CD14-positive monocyte (primary cell): ENCODE measurements at regions not wholly inside any gene's neighbourhood (a gene's known extent, or its start where the extent isn't known, plus 50 kb on each side); places are given as distances from the start of the nearest gene placed in this dataset.
A peak's percentile ranks its signal among the peaks of the same experiment; 100 is the strongest.

Experiments used
- DNase-seq, 3 donors: peaks; one replicate each; pipeline ENCODE4 v3.0.0-alpha.2; 2011 to 2022
- H2AFZ ChIP-seq: 2 replicates; pipeline ENCODE4 v1.6.0; 2012; ENCODE audit warnings: mild to moderate bottlenecking, low read depth, low read length, inconsistent platforms; ENCODE audit not compliant: insufficient read depth, poor library complexity, severe bottlenecking
- H3K27ac ChIP-seq, 2 donors: 1 replicate in 1 of 2; 2 replicates in 1 of 2; pipeline ENCODE4 v1.5.1; 2012 to 2013; ENCODE audit warnings: low read length in 2 of 2, control low read depth in 1 of 2, inconsistent platforms in 1 of 2, low read depth in 1 of 2, mild to moderate bottlenecking in 1 of 2
- H3K27me3 ChIP-seq, 2 donors: one replicate each; pipeline versions ENCODE4 v1.6.0 to v1.6.1; 2011 to 2013; ENCODE audit warnings: low read length in 2 of 2; ENCODE audit not compliant: control insufficient read depth in 2 of 2, insufficient read depth in 2 of 2
- H3K36me3 ChIP-seq, 2 donors: replicated peaks in 1 of 2; 1 replicate in 1 of 2; 2 replicates in 1 of 2; pipeline versions ENCODE4 v1.5.1 to v1.6.1; 2012 to 2013; ENCODE audit warnings: low read length in 2 of 2, control low read depth in 1 of 2, inconsistent platforms in 1 of 2, mild to moderate bottlenecking in 1 of 2; ENCODE audit not compliant: insufficient read depth in 2 of 2, control insufficient read depth in 1 of 2
- H3K4me1 ChIP-seq, 2 donors: 1 replicate in 1 of 2; 2 replicates in 1 of 2; pipeline versions ENCODE4 v1.5.1 to v1.6.1; 2012 to 2013; ENCODE audit warnings: low read length in 2 of 2, control low read depth in 1 of 2, inconsistent platforms in 1 of 2, mild to moderate bottlenecking in 1 of 2, moderate library complexity in 1 of 2; ENCODE audit not compliant: insufficient read depth in 2 of 2, control insufficient read depth in 1 of 2
- H3K4me2 ChIP-seq: replicated peaks from 2 replicates; pipeline ENCODE3; 2012; ENCODE audit warnings: low read length, moderate library complexity, mild to moderate bottlenecking; ENCODE audit not compliant: poor library complexity, severe bottlenecking; ENCODE audit errors: extremely low read depth
- H3K4me3 ChIP-seq, 3 experiments: fragments of 200-600 bp in 1 of 3; sonication (generic) in 1 of 3; replicated peaks in 1 of 3; 1 replicate in 2 of 3; 2 replicates in 1 of 3; pipeline ENCODE4 v1.5.1; 2011 to 2013; ENCODE audit warnings: low read length in 3 of 3, mild to moderate bottlenecking in 3 of 3, control low read depth in 2 of 3, low read depth in 2 of 3, inconsistent platforms in 1 of 3, moderate library complexity in 1 of 3
- H3K79me2 ChIP-seq: 2 replicates; pipeline ENCODE4 v1.6.0; 2012; ENCODE audit warnings: mild to moderate bottlenecking, control low read depth, inconsistent platforms, low read length, moderate library complexity; ENCODE audit not compliant: insufficient read depth
- H3K9ac ChIP-seq: 2 replicates; pipeline ENCODE4 v1.6.0; 2017; ENCODE audit warnings: low read length, mild to moderate bottlenecking; ENCODE audit not compliant: insufficient read depth, poor library complexity, severe bottlenecking
- H3K9me3 ChIP-seq, 2 donors: replicated peaks in 1 of 2; 1 replicate in 1 of 2; 2 replicates in 1 of 2; pipeline versions ENCODE4 v1.5.1 to v1.6.1; 2012 to 2013; ENCODE audit warnings: low read length in 2 of 2, control low read depth in 1 of 2; ENCODE audit not compliant: control insufficient read depth in 1 of 2, insufficient read depth in 1 of 2
- H4K20me1 ChIP-seq: 2 replicates; pipeline ENCODE4 v1.6.0; 2012; ENCODE audit warnings: mild to moderate bottlenecking, low read length, control low read depth, moderate library complexity; ENCODE audit not compliant: insufficient read depth
- H3K27ac Mint-ChIP-seq, 7 donors: one replicate each; pipeline ENCODE4 v1.8.0; 2020; ENCODE audit warnings: mild to moderate bottlenecking in 7 of 7, mixed read lengths in 7 of 7, moderate library complexity in 6 of 7, inconsistent platforms in 2 of 7
- H3K27me3 Mint-ChIP-seq, 3 donors: one replicate each; pipeline ENCODE4 v1.8.0; 2021 to 2022; ENCODE audit warnings: low read depth in 3 of 3, mild to moderate bottlenecking in 3 of 3, mixed read lengths in 3 of 3, moderate library complexity in 3 of 3, inconsistent platforms in 1 of 3
- H3K36me3 Mint-ChIP-seq, 2 donors: one replicate each; pipeline ENCODE4 v1.8.0; 2020; ENCODE audit warnings: mixed read lengths in 2 of 2, inconsistent platforms in 1 of 2, mild to moderate bottlenecking in 1 of 2
- H3K4me1 Mint-ChIP-seq: one replicate; pipeline ENCODE4 v1.8.0; 2020; ENCODE audit warnings: mild to moderate bottlenecking, mixed read lengths
- H3K4me3 Mint-ChIP-seq, 2 donors: one replicate each; pipeline ENCODE4 v1.8.0; 2020; ENCODE audit warnings: mild to moderate bottlenecking in 2 of 2, mixed read lengths in 2 of 2, moderate library complexity in 1 of 2
- H3K9me3 Mint-ChIP-seq, 7 donors: one replicate each; pipeline ENCODE4 v1.8.0; 2020 to 2022; ENCODE audit warnings: mixed read lengths in 7 of 7, mild to moderate bottlenecking in 6 of 7, moderate library complexity in 6 of 7, inconsistent platforms in 2 of 7
- CTCF ChIP-seq: fragments of 200-600 bp; IDR thresholded peaks from one replicate; pipeline ENCODE4 v1.8.0; 2022; ENCODE audit warnings: antibody characterized with exemption, mild to moderate bottlenecking
- WGBS: methylation state at CpG from one replicate; pipeline ENCODE4 v1.1.5; 2013; ENCODE audit warnings: missing lambda C conversion rate; ENCODE audit not compliant: insufficient coverage; 5-methylcytosine and 5-hydroxymethylcytosine counted together
- intact Hi-C, 2 donors: fragments of 100-400 bp; cut with micrococcal nuclease; formaldehyde crosslinking; loops; one replicate each; pipeline versions ENCODE4 v1.15.0 to v1.15.1; 2023

GRCh38 chr1:214208460-214208859, 72.5 kb upstream of the SMYD2 start:
- no peak overlapping the region for H3K4me3 ChIP-seq
- H3K9me3 Mint-ChIP-seq: no peaks in the 10 kb centered on the region
- no peaks in the 10 kb centered on the region for H3K27me3 ChIP-seq
- no peak overlapping the region for H3K4me3 Mint-ChIP-seq
- peaks cover 0 to 3% (median under 1%) of the 10 kb centered on the region in 3 donors for H3K27me3 Mint-ChIP-seq
- intact Hi-C loops: no loop called here
- peak overlapping the region in 1 of 7 donors; percentile 24 for H3K27ac Mint-ChIP-seq
- H3K36me3 Mint-ChIP-seq: no peaks in the 10 kb centered on the region
- no peaks in the 10 kb centered on the region for H3K36me3 ChIP-seq
- no peaks in the 10 kb centered on the region for H3K79me2 ChIP-seq
- no peak for TF ChIP-seq CTCF
- H3K4me2 ChIP-seq: no peak overlapping the region
- H3K9me3 ChIP-seq: no peaks in the 10 kb centered on the region
- no peak for DNase-seq
- no peaks in the 10 kb centered on the region for H3K4me1 Mint-ChIP-seq
- no peak overlapping the region for H3K27ac ChIP-seq
- H4K20me1 ChIP-seq: no peaks in the 10 kb centered on the region
- H3K4me1 ChIP-seq: no peaks in the 10 kb centered on the region
- no peak overlapping the region for H2AFZ ChIP-seq
- no peak overlapping the region for H3K9ac ChIP-seq
- WGBS: 95% methylated on average over 14 of the region's 14 CpGs

GRCh38 chr1:214209260-214209808, 71.6 kb upstream of the SMYD2 start:
- WGBS: 94% methylated on average over 7 of the region's 7 CpGs
- no peak for TF ChIP-seq CTCF
- peaks cover 6% of the 10 kb centered on the region for H3K4me1 Mint-ChIP-seq
- Histone ChIP-seq H3K4me3 (no peak overlapping the region), H3K27ac (no peak overlapping the region), H3K4me1 (no peaks in the 10 kb centered on the region), H3K9me3 (no peaks in the 10 kb centered on the region), H4K20me1 (no peaks in the 10 kb centered on the region), H2AFZ (no peak overlapping the region), H3K27me3 (peaks cover 0 to 1% of the 10 kb centered on the region in 2 donors), H3K36me3 (no peaks in the 10 kb centered on the region), H3K9ac (no peak overlapping the region), H3K4me2 (no peak overlapping the region), H3K79me2 (no peaks in the 10 kb centered on the region)
- no peaks in the 10 kb centered on the region for H3K9me3 Mint-ChIP-seq
- H3K27me3 Mint-ChIP-seq: peaks cover 0 to 3% (median 3%) of the 10 kb centered on the region in 3 donors
- H3K4me3 Mint-ChIP-seq: no peak overlapping the region
- intact Hi-C loops: no loop called here
- H3K36me3 Mint-ChIP-seq: no peaks in the 10 kb centered on the region
- DNase-seq: no peak
- no peak overlapping the region for H3K27ac Mint-ChIP-seq
